Suppressor macrophage (primary cell): ENCODE measurements at regions not wholly inside any gene's neighbourhood (a gene's known extent, or its start where the extent isn't known, plus 50 kb on each side); places are given as distances from the start of the nearest gene placed in this dataset.

ENCODE experiments used
- DNase-seq, 4 experiments: peaks; one replicate each; pipeline ENCODE4 v3.0.0-alpha.2; 2020 to 2022

- no peak for DNase-seq
Measured at GRCh38 chr11:91952056-91952455, 272.6 kb upstream of the FAT3 start.

DNA sequence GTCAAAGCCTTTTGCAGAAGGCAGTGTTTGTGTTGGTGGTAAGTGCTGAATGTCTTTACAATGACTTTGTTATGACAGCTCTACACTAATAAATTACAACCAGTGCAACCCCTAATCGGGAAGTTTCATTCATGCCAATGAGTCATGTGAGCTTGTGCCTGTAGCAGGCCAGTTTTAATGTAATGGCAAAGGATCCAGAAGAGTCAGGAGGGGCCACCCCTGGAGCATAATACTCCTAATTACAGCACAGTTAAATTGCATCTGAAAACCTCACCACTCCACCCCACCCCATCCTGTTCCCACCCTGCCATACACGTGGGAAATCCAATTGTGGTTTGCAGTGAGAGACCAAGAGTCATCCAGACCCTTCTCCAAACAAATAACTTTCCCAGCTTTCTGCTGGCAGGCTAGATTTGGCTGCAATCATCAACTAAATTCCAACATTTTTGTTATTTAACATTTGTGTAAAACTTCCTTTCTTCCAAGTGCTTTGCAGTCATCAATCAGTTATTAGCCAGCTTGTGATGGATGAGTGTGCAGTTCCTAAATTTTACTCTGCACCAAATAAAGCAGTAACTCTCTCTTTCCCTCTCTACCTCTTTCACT is 277.3 kb upstream of the FAT3 start:
- DNase-seq: no peak

DNA sequence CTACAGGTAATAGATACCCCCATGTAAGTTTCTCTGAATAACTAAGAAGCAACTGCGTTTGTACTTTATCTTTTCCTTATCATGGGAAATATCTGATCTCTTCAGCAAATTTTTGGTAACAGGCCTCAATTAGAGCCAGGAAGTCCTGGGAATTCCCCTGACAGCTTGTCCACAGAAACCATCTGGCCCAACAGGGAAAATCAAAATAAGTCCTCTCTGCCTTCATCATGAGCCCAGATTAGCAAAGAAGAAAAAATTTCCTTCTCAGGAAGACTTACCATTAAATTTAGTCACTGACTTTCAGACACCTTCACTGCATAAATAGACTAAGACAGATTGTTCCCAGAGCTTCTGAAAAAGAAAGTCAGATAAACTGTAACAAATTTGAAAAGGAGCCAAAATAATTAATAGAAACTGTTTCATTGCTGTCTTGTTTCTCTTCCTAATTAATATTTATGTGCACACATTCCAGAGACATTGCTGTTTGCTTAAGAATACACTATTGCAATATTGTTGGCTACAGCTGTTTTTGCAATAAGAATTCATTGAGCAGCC is 278.1 kb upstream of the FAT3 start:
- DNase-seq: no peak

- DNase-seq: no peak
Measured at GRCh38 chr11:91935120-91935519, 289.5 kb upstream of the FAT3 start.

DNA sequence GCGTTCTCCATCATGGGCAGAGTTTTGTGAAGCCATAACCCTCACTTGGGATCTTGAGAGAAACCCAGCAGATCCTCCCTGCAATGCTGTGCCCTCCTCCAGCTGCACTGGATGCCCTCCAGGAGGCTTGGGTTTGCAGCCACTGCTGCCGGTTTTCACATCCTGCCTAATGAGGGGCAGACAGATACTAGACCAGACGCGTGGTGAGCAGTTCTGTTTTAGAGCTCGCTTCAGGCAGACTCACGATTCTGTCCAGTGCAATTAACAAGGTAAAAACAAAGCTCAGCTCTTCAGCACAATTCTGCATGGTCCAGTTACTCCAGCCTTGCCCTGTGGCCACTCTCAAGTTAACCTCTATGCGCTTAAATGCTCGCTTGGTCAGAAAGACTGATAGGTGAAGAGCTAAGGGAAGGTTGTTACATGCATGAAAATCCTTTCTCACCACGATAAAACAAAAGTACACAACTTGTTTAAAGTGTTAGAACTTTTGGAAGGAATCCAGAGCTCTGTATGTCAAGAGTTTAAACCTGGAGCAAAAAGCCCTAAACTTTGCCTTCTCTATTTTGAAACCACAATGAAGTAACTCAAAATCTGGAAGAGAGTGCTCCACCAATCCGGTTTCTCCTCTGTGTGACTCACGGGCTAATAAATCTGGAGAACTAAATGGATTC is 292.3 kb upstream of the FAT3 start:
- no peak for DNase-seq

DNA sequence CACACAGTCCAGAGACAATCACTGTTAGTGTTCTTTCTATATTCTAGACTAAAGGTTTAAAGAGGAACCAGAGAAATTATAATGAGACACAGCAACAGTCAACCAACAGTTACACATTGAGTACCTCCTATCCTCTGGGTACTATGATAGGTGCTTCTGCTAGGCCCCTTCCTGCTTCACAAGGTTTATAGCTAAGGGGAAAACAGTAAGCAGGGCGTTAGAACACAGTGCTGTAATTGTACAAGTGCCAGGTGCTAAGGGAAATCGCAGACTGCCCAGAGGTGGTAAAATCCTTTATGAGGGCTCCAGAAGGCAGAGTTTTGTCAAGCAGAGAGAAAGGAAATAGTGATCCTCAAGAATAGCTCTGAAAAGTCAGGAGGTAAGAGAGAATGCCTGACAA is 297.2 kb upstream of the FAT3 start:
- DNase-seq: no peak

GRCh38 chr11:91926965-91927364 is 297.7 kb upstream of the FAT3 start:
- DNase-seq: no peak

- no peak for DNase-seq
Measured at GRCh38 chr11:91922846-91923245, 301.8 kb upstream of the FAT3 start.

- DNase-seq: no peak
Measured at GRCh38 chr11:91921974-91922373, 302.6 kb upstream of the FAT3 start.

- DNase-seq: no peak
Measured at GRCh38 chr11:91913407-91913806, 311.2 kb upstream of the FAT3 start.

- DNase-seq: no peak
Measured at GRCh38 chr11:91912322-91912721, 312.3 kb upstream of the FAT3 start.

GRCh38 chr11:91906871-91907624 is 317.6 kb upstream of the FAT3 start:
- DNase-seq: no peak

DNA sequence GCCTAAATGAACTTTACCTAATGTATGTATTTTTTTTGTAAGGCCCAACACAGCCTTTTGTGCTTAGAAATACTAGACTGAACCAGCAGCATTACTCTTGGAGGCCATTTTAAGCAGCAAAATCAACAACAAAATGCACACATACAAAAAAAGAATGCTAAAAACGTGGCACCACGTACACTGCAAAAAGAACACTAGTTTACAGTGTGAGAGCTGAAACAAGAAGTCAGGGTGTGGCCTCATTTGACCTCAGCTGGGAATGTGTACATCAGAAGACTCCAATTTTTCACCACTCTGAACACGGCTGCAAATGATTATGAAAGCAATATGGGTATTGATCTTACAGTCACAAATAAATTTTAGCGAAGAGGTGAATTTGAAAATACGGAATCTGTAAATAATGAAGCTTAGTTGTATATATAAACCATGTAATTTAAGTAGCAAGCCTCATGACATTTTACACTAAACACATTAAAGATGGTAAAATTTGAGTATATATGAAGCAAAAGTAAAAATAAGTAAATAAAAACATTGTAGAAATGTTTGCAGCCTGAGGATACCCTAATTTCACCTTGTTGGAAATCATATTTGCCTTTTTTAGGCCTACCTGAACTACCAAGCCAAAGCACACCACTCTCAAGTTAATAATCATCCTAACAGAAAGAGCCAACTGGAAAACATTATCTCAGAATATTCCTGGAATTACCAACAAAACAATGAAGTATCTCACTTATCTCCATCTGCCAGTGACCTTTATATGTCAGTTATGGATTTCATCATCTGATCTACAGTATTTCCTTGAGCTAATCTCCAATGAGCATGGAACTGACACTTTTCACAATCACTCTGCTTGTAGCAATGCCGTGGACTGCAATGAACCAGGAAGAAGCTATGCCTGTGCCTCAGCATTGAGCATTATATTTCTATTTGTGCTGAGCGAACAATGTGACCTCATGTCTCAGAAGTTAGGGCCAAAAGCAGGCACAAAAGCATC is 319.5 kb upstream of the FAT3 start:
- DNase-seq: no peak

DNA sequence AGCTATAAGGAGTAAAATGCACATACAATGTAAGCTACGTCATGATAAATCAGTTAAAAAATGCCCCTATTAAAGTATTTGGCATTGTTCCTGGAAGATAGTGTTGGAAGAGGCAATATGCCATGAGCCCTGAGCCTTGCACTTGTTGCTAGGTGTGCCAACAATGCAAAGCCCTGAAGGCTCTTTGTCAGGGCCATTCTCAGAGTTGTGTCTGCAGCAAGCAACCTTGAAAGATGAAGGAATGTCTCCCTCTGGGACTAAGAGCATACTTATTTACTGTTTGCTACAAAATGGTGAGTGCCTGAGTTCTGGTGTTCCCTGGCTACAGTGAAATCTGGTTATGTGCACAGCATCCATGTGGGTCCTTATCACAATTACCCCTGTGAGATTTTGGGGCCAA is 322.3 kb upstream of the FAT3 start:
- no peak for DNase-seq

GRCh38 chr11:91880660-91881059 is 344.0 kb upstream of the FAT3 start:
- no peak for DNase-seq

DNA sequence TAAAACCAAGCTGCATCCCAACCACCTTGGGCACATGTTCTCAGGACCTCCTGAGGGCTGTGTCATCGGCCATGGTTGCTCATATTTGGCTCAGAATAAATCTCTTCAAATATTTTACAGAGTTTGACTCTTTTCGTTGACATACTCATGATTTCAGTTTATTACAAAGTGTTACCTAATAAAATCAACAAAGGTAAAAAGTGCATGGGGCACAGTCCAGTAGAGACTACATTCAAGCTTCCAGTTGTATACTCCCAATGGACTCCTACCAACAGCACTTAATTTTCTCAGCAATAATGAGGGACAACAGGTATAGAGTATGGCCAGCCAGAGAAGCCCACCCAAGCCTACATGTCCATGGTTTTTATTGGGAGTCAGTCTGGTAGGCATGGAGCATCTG is 347.9 kb upstream of the FAT3 start:
- no peak for DNase-seq

DNA sequence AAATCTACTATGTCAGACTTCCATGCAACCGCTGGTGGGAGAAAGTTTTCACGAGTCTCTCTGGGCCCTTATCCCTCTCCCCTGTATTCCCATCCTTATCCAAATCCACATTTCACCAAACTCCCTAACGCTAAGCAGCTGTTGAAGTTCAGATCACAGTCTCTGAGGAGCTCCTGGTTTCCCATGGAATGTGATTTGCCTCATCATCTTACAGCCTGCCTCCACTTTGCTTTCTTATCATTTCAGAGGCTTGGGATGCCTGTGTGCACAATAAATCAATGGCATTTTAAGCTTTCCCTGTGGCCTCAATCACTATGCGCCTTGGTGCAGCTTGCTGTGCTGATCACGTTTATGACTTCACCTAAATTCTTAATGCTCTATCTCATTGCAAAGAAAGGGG is 352.4 kb upstream of the FAT3 start:
- no peak for DNase-seq

DNA sequence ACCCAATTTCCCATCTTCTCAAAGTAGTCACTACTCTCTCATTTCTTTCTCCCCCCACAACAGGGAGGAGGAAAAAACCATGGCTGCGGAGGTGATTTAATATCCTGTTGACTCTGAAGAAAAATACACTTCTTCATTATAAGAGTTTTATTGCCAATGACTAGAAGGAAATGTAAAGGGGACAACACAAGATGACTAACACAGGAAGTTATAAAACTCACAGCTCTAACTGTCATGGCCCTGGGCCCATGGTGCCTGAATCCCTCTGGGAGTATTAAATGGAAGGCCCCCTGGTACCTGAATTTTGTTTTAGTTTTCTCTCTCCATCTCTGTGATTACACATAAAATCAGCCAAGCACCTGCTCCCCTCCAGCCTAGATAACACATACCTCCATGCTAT is 352.8 kb upstream of the FAT3 start:
- no peak for DNase-seq

- no peak for DNase-seq
Measured at GRCh38 chr11:91871048-91871447, 353.6 kb upstream of the FAT3 start.

- no peak for DNase-seq
Measured at GRCh38 chr11:91869686-91870085, 354.9 kb upstream of the FAT3 start.

- DNase-seq: no peak
Measured at GRCh38 chr11:91866642-91867041, 358.0 kb upstream of the FAT3 start.

DNA sequence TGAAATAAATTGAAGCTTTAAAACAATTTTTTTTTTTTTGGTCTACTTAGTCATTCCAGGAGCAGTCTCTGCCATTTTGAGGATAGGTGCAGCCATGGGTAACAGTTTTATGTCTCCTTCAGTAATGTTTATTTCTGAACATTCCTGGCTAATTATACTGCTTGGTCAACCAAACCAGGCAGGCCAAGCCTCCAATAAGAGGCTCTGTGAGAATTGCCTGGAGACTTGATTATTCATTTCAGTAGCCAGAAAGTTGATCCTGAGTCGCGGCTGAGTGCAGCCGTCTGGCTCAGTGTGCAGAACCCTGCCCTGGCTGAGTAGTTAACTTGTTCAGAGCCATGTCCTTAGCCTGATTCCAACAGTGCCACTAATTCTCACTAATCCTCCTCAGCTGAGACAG is 364.0 kb upstream of the FAT3 start:
- DNase-seq: no peak

- DNase-seq: no peak
Measured at GRCh38 chr11:91859666-91860065, 365.0 kb upstream of the FAT3 start.
